ENCODE measurements at regions not wholly inside any gene's neighbourhood (a gene's known extent, or its start where the extent isn't known, plus 50 kb on each side); places are given as distances from the start of the nearest gene placed in this dataset.

- no peak overlapping the region for H2BK120ac ChIP-seq (replicated peaks; ENCODE audit: low read depth, low read length)
- H3K9me3 ChIP-seq (ENCODE audit: insufficient read depth in 2 of 2, low read depth in 1 of 2, low read length in 1 of 2): no peaks in the 10 kb centered on the region
- no peak overlapping the region for H2AK5ac ChIP-seq (ENCODE audit: low read depth, low read length)
- WGBS, 2 experiments (ENCODE audit: extremely low coverage in 1 of 2, insufficient coverage in 1 of 2, insufficient read length in 1 of 2, insufficient replicate concordance in 2 of 2, low coverage in 1 of 2, low lambda C conversion rate in 2 of 2, missing lambda C conversion rate in 1 of 2): 95% methylated on average over 4 of the region's 4 CpGs; no CpG with 5 or more reads in 1 of the 2 experiments
- H4K8ac ChIP-seq (ENCODE audit: extremely low read depth, insufficient read depth, low read length): no peak overlapping the region; the same call in 1 of the 2 replicates
- FAIRE-seq (no peak), DNase-seq (ENCODE audit: low read depth in 1 of 2, low spot score in 2 of 2) (no peak)
- no peaks in the 10 kb centered on the region for H3K79me1 ChIP-seq (ENCODE audit: low read depth, low read length)
- ChIA-PET CTCF (ENCODE audit: partially characterized antibody) (no interaction called here), POLR2A (ENCODE audit: partially characterized antibody) (no interaction called here)
- no peak overlapping the region for H3K27ac ChIP-seq (ENCODE audit: low read depth, low read length)
- H3K79me2 ChIP-seq (ENCODE audit: control insufficient read depth in 1 of 2, insufficient read depth in 2 of 2, low read length in 2 of 2): no peaks in the 10 kb centered on the region
- no peak overlapping the region for H3K23ac ChIP-seq (ENCODE audit: insufficient read length)
- H4K5ac ChIP-seq (ENCODE audit: insufficient read length, low read depth, low read length): no peak overlapping the region
- no peak overlapping the region for H3K4ac ChIP-seq (replicated peaks; ENCODE audit: insufficient read length, low read depth, low read length)
- H3K9ac ChIP-seq (replicated peaks in 1 of 4; ENCODE audit: extremely low read depth in 1 of 4, low read depth in 3 of 4, low read length in 3 of 4): no peak overlapping the region
- H3K23me2 ChIP-seq (ENCODE audit: low read depth, low read length): no peaks in the 10 kb centered on the region
- H3K4me1 ChIP-seq (replicated peaks in 1 of 4; ENCODE audit: control insufficient read depth in 3 of 4, insufficient read depth in 4 of 4, low read length in 3 of 4): peaks cover 0 to 3% (median 0%) of the 10 kb centered on the region in 4 experiments; a peak in 2 of 7 replicates
- H3K14ac ChIP-seq (ENCODE audit: insufficient read length): no peak overlapping the region
- H2AFZ ChIP-seq (ENCODE audit: low read length): no peak overlapping the region
- no peak overlapping the region for H2BK5ac ChIP-seq (ENCODE audit: low read depth, low read length)
- no peak overlapping the region for H2BK20ac ChIP-seq (ENCODE audit: low read length)
- H3K56ac ChIP-seq (replicated peaks; ENCODE audit: insufficient read length, low read depth, low read length): no peak overlapping the region
- no peak overlapping the region for H2BK12ac ChIP-seq (ENCODE audit: low read depth, low read length)
- no peak overlapping the region for H3K4me2 ChIP-seq (ENCODE audit: insufficient read depth in 1 of 2, low read depth in 2 of 2, low read length in 2 of 2)
- no peaks in the 10 kb centered on the region for H3K27me3 ChIP-seq (replicated peaks in 1 of 4; ENCODE audit: control insufficient read depth in 3 of 4, extremely low read depth in 1 of 4, insufficient read depth in 3 of 4, low read length in 3 of 4)
- H3K36me3 ChIP-seq (ENCODE audit: control insufficient read depth in 2 of 4, insufficient read depth in 4 of 4, low read length in 3 of 4): no peaks in the 10 kb centered on the region
- no peak overlapping the region for H3K4me3 ChIP-seq (ENCODE audit: extremely low read depth in 1 of 4, insufficient read depth in 2 of 4, low read depth in 3 of 4, low read length in 4 of 4)
- no peak overlapping the region for H4K91ac ChIP-seq (replicated peaks; ENCODE audit: insufficient read length, low read length)
- no peak overlapping the region for H2BK15ac ChIP-seq (ENCODE audit: low read length)
- no peaks in the 10 kb centered on the region for H4K20me1 ChIP-seq (replicated peaks in 1 of 2; ENCODE audit: control insufficient read depth in 1 of 2, insufficient read depth in 2 of 2, low read length in 2 of 2)
- no peak overlapping the region for H3K18ac ChIP-seq (ENCODE audit: extremely low read depth, low read length)
- TF ChIP-seq CHD7 (IDR thresholded peaks at IDR 0.05; ENCODE audit: insufficient replicate concordance, low read length): no peak
Measured at GRCh38 chr3:193884652-193885051, 251.3 kb upstream of the HES1 start.

All from H1 (cell line).